Kidney capillary endothelial cell (primary cell): ENCODE measurements at regions not wholly inside any gene's neighbourhood (a gene's known extent, or its start where the extent isn't known, plus 50 kb on each side); places are given as distances from the start of the nearest gene placed in this dataset.

Experiments used
- DNase-seq: peaks from one replicate; pipeline ENCODE4 v3.0.0-alpha.2; 2018; ENCODE audit warnings: low spot score

DNA sequence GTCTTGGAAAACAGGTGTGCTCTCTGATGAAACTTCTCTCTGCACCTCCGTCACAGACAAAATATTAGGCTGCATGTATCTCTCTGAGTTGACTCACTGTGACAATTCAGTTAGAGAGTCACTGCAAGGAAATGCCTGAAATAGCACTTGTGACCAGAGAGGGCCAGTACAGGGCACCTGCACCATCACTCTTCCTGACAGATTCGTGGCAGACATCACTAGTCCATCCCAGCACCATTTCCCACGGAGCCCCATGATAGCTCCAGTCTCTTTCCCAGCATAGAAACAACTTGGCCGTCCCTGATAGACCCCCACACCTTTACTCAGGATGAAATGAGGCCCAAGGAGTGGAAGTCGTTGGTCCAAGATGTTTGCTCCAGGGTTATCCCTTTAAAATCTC is 73.3 kb upstream of the ISX start:
- DNase-seq = no peak

- no peak for DNase-seq
Observed at GRCh38 chr22:34993548-34993947, 72.4 kb upstream of the ISX start.

DNA sequence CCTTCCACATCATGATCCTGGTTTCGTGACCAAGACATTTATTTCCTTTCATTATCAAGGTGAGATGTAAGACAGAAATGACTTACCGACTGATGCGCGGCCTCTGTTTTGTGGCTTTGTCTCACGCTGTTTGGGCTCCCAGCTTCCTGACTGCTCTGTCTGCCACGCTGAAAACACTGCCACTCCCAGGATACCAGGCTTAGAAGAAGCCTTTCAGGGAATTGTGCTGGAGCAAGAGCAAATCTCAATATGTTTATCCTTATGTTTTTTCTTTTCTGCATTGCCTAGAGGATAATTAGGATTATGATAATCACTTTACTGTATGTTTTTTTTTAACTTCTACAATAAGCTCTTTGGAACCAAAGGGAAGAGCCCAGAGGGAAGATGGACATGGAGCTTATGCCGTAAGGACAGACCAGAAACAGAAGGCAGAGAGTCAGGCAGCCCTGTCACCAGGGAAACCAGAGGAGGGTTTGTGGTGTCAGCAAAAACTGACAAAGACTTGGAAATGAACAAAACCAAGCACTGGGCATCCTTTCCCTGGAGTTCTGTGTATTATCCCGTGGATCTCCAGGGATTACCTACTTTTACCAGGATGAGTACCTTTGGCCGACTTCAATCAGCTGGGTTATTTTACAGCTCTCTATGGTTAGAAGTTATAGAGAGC is 68.2 kb upstream of the ISX start:
- no peak for DNase-seq

- no peak for DNase-seq
Observed at GRCh38 chr22:34998921-34999320, 67.0 kb upstream of the ISX start.

DNA sequence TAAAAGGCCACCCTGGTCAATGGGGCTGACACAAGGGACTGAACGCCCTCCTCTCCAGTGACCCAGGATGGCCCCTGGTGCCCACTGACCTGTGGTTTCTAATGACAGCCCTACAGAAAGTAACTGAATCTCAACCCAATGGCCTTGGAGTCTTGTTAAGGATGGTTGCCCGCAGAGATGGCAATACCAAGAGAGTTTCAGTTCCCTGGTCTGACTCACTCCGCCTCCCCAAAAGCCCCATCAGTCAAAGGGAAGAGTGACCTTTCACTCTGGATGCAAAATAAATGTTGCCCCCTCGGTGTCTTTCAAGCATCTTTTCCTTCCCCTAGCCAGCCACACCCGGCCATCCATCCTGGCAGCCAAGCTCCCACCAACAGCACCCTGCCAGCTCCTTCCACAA is 57.7 kb upstream of the ISX start:
- no peak for DNase-seq

DNA sequence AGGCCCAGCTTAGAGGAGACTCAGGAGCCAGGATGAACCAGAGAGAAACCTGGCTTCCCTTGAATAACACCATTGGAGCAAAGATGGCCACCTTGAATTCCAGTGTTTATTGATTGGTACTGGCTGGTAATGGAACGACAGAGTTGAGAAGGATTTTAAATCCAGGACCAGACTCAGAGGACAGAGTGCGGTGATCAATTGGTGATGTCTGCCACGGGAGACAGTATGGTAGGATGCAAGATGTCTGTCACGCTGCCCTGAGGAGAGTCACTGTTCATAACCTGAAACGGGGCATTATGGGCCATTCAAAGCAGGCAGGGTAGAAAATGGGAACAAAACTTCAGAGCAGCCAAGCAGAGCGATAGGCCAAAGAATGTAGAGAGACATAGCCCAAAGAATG is 55.4 kb upstream of the ISX start:
- DNase-seq = no peak

- DNase-seq = no peak
Observed at GRCh38 chr22:35014812-35015211, 51.1 kb upstream of the ISX start.
